ENCODE measurements at regions not wholly inside any gene's neighbourhood (a gene's known extent, or its start where the extent isn't known, plus 50 kb on each side); places are given as distances from the start of the nearest gene placed in this dataset.
"Not testable (repeated sequence)": the region's sequence is repeated elsewhere in the genome, so short reads cannot be mapped to it uniquely, and the experiment has no call there.

DNA sequence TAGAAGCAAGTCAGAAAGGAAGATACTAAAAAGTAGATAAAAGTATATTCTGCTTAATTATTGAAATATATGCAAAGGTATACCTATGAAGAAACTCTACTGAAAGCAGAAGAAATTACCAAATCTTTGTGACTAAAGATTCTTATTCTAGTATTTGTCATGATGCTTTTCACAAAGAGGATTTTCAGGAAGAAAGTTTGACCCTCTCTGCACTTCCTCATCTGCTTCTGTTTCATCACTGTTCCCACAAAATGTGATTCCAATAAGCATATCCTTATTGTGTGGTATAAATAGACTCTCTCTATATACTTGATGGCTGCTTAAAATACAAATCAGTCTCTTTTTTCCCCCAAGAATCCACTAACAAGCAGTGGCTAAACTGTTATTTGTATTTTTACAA lies 2139.6 kb upstream of the ACO1 start:
- DNase-seq: no peak

DNA sequence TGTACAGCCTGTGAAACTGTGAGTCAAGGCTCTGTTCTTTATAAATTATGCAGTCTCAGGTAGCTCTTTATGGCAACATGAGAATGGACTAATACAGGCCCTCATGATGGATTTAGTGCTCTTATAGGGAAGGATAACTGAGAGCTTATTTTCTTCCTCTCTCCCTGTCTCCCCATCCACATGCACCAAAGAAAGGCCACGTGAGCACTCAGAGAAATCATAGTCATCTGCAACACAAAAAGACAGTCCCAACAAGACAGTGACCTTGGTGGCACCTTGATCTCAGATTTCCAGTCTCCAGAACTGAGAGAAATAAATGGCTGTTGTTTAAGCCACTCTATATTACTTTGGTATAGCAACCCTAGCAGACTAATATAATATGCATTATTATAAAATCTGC lies 2133.6 kb upstream of the ACO1 start:
- no peak for DNase-seq

DNA sequence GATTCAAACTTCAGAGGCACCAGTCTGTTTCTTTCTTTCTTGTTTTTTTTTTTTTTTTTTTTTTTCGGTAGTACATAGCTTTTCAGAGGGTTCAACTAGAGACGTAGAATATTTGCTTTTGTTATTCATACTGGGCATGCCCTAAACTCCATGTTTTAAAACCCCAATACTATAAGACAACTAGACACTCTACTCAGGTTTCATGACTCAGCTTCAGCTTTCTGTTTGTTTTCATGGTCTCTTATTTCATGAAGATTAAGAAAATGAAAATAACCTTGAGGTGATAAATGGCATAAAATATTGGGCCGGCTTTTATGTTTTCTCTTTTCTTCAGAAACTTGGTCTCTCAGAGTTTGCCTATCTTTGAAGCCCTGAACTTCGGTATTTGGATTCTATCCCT lies 2126.3 kb upstream of the ACO1 start:
- DNase-seq: no peak

DNA sequence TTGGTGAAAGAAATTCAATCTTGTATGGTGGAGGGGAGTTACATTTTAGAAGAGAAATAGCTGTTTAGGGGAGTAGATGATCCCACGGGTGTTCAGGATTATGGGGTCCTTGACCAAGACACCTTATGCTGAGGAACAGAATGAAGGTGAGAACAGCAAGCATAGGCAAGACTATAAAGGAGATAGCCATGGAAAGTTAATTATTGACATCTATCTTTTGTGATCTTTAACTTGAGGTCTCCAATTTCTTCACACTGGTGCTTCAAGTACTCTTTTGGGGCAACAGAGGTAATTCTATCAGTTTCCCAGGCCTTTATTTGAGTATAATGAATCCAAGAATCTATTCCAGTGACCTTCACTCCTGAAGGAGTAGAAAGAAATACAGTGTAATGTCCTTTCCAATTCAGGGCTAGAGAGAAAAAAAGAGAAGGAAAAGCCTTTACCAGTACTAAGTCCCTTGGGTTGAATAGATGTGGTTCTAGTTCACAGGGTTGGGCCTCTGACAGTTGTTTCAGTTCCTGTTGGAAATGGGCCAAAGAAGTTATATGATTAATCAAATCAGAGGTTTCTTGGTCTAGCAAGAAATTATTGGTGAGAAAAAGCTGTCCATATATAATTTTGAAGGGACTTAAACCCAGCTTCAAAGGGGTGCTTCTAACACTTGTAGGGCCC lies 2104.1 kb upstream of the ACO1 start:
- DNase-seq: no peak

GRCh38 chr9:30289435-30289834 lies 2095.0 kb upstream of the ACO1 start:
- no peak for DNase-seq

DNA sequence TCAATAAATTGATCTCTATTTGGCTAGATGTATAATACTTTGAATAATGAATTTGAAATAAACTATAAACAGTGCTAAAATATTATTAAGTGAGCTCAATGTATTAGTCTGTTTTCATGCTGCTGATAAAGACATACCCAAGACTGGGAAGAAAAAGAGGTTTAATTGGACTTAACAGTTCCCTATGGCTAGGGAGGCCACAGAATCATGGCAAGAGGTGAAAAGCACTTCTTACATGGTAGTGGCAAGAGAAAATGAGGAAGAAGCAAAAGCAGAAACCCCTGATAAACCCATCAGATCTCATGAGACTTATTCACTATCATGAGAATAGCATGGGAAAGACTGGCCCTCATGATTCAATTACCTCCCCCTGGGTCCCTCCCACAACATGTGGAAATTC lies 2092.4 kb upstream of the ACO1 start:
- not testable (repeated sequence) for DNase-seq

- no peak for DNase-seq
Measured at GRCh38 chr9:30293231-30293630, 2091.2 kb upstream of the ACO1 start.

DNA sequence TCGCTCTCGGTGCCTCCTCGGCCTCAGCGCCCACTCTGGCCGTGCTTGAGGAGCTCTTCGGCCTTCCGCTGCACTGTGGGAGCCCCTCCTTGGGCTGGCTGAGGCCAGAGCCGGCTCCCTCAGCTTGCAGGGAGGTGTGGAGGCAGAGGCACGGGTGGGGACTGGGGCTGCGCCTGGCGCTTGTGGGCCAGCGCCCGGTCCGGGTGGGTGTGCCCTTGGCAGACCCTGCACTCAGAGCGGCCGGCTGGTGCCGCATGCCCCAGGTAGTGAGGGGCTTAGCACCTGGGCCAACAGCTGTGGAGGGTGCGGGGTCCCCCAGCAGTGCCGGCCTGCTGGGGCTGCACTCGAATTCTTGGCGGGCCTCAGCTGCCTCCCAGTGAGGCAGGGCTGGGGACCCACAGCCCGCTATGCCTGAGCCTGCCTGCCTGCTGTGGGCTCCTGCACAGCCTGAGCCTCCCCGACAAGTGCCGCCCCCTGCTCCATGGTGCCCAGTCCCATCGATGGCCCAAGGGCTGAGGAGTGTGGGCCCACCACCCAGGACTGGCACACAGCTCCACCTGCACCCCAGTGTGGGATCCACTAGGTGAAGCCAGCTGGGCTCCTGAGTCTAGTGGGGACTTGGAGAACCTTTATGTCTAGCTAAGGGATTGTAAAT lies 2085.2 kb upstream of the ACO1 start:
- DNase-seq: no peak

DNA sequence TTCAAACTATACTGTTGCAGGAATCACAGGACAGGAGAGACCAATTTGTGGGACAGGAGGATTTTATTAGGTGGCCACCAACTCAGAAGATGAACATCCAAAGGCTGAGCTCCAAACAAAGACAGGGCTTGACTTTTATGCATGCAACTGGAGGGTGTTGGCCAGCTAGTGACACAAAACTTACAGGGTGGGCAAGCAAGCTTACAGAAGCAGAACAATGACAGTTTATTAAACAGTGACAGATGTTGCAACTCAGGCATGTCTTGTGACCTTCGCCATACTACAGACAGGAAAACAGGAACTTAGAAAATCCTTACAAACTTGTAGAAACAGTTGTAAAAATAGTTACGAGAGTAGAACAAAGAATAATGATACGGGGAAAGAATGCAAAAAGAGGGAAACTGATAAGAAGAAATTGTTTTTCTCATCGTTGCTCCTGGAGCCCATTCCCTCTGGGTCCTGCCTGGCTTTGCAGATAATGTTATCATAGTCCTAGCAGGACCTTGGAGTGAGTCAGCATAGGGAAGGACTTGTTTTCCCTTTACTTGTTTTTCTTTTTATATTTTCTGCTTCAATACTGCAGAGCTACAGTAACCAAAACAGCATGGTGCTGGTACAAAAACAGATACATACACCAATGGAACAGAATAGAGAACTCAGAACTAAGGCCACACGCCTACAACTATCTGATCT lies 2083.0 kb upstream of the ACO1 start:
- DNase-seq: no peak

DNA sequence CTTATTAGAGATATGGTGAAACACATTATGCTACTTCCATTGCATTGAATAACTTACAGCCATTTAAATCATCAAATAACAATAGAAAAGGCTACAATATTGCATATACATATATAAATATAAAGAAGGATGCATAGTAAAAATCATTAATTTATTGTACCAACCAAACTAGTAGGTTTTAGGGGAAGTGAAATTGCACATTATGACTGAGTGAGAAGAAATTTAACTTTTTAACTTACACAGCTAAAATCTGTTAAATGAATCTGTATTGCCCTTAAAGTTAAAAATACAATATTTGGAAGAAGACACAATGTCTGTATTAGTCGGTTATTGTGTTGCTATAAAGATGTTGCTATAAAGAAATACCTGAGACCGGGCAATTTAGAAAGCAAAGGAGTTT lies 2073.7 kb upstream of the ACO1 start:
- no peak for DNase-seq

GRCh38 chr9:30329431-30329830 lies 2055.0 kb upstream of the ACO1 start:
- no peak for DNase-seq

DNA sequence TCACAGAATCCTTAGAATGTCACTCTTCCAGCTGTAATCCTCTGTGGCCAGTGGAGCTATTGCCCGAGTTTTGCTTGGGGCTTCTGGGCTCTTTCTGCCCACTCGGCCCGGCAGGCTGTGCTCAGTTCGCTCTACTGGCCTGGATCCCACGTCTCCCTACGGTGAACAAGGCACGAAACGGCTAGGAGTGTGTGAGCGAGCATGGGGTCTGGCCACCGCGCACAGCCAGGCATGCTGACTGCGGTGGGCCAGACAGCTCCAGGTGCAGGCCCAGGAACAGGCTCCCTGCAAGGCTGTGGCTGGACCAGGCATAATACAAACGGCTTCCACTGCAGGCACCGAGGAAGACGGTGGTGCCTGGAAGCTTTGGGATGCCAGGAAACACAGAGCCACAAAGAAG lies 2035.5 kb upstream of the ACO1 start:
- DNase-seq: no peak

DNA sequence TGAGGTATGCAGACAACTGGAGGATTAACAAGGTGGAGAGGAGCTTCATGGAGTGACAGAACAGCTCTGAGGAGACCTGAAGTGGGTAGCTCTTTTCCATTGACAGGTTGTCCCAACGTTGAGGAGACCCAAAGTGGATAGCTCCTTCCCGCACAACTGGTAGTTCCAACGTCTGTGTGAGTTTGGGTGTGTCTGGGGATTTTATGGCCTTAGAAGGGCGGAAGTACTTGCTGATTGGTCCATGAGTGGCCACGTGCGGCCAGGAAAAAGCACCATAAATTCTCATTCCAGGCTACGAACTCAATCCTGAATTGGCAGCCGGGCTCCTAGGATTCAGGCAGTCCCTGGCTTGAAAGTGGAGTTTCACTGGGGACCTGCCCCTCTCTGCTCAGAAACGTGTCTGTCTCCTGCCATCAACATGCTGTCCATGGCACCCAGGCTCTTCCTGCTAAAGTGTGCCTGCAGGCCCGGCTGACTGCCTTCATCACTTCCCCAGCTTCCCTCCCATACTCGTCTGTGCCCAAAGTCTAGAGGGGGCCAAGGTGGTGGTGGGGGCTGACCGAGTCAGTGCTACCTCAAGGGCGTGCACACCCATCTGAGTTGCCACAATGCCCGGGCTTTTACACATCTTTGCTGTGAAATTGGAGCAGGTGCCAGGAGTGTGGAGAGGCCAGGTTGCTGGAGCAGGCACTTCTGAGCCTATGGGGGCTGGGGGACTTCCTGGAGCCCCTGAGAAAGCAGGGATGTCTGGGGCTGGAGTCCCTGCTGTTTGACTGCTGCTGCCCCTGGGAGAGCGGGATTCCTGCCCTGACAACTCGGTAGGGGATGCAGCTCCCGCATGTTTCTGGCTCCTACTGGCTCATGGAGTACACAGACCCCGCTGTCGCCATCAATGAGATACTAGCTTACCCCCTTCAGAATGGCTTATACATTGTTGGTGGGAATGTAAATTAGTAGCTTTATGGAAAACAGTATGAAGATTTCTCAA lies 2034.6 kb upstream of the ACO1 start:
- no peak for DNase-seq

- DNase-seq: no peak
Measured at GRCh38 chr9:30356221-30356620, 2028.2 kb upstream of the ACO1 start.

- no peak for DNase-seq
Measured at GRCh38 chr9:30362373-30362772, 2022.1 kb upstream of the ACO1 start.

- not testable (repeated sequence) for DNase-seq
Measured at GRCh38 chr9:30366140-30366539, 2018.3 kb upstream of the ACO1 start.

DNA sequence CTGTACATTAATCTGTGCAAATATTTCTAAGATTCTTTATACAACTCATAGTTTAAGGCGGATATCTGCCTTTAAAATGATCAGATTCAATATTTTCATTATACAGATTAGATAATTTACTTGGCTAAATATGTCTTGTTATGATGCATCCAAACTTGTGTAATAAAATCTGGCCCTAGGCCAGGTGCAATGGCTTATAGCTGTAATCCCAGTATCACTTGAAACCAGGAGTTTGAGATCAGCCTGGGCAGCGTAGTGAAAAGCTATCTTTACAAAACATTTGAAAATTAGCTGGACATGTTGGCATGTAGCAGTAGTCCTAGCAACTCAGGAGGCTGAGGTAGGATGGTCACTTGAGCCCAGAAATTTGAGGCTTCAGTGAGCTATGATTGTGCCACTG lies 2002.2 kb upstream of the ACO1 start:
- DNase-seq: no peak

- no peak for DNase-seq
Measured at GRCh38 chr9:30410273-30410672, 1974.2 kb upstream of the ACO1 start.

GRCh38 chr9:30411571-30411970 lies 1972.9 kb upstream of the ACO1 start:
- no peak for DNase-seq

GRCh38 chr9:30459156-30459555 lies 1925.3 kb upstream of the ACO1 start:
- DNase-seq: no peak

DNA sequence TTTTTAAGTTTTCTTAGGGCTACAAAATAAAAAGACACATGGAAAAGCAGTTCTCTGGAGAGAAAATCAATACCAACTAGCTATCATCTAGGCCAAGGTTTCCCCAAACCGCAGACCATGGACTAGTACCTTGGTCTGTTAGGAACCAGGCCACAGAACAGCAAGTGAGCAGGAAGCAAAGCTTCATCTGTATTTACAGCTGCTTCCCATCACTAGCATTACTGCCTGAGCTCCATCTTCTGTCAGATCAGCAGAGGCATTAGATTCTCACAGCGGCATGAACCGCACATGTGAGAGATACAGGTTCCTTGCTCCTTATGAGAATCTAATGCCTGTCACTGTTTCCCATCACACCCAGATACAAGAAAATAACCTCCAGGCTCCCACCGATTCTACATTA lies 1907.6 kb upstream of the ACO1 start:
- no peak for DNase-seq

- DNase-seq: no peak
Measured at GRCh38 chr9:30478684-30479083, 1905.8 kb upstream of the ACO1 start.

- no peak for DNase-seq
Measured at GRCh38 chr9:30482499-30482898, 1901.9 kb upstream of the ACO1 start.

Data from NCI-H2081 (cell line).